OCI-LY7 (cell line): ENCODE measurements at regions not wholly inside any gene's neighbourhood (a gene's known extent, or its start where the extent isn't known, plus 50 kb on each side); places are given as distances from the start of the nearest gene placed in this dataset.
A peak's percentile ranks its signal among the peaks of the same experiment; 100 is the strongest.

Experiments used
- BruUV-seq: library from RNA; stranded (reverse); fragments of 400-500 nt; replicated peaks from 2 replicates; lab custom pipeline; 2021; lab: Mats Ljungman, UMichigan
- CTCF ChIA-PET: fragments of 300-600 bp; sonication (Branson Sonifier 250); formaldehyde crosslinking; loops from one replicate; lab custom pipeline; 2022; ENCODE audit warnings: antibody characterized with exemption; ENCODE audit not compliant: unreplicated experiment; lab: Charles Lee
- POLR2A ChIA-PET: fragments of 300-600 bp; sonication (Branson Sonifier 250); formaldehyde crosslinking; loops from one replicate; lab custom pipeline; 2022; ENCODE audit warnings: antibody characterized with exemption; lab: Charles Lee
- DNase-seq: peaks from one replicate; pipeline ENCODE4 v3.0.0-alpha.2; 2015; ENCODE audit warnings: low spot score
- H2AFZ ChIP-seq: fragments of 200-600 bp; sonication (generic), shearing (Covaris generic); 2 replicates; pipeline ENCODE4 v1.6.1; 2014; ENCODE audit warnings: mild to moderate bottlenecking, antibody characterized with exemption, low read length, moderate library complexity
- H3K27ac ChIP-seq: fragments of 200-600 bp; sonication (generic); 2 replicates; pipeline ENCODE4 v1.5.1; 2014; ENCODE audit warnings: mixed run types, low read depth, mild to moderate bottlenecking, moderate library complexity, low read length, inconsistent platforms; ENCODE audit not compliant: poor library complexity, severe bottlenecking
- H3K36me3 ChIP-seq: fragments of 200-600 bp; sonication (generic); 2 replicates; pipeline ENCODE4 v1.6.1; 2014; ENCODE audit warnings: mild to moderate bottlenecking, antibody characterized with exemption, low read length, moderate library complexity, mixed read lengths; ENCODE audit not compliant: insufficient read depth
- H3K4me1 ChIP-seq: fragments of 200-600 bp; sonication (generic); 2 replicates; pipeline ENCODE4 v1.5.1; 2014; ENCODE audit warnings: mild to moderate bottlenecking, low read length; ENCODE audit not compliant: insufficient read depth, poor library complexity, severe bottlenecking
- H3K4me2 ChIP-seq: fragments of 200-600 bp; sonication (generic); 2 replicates; pipeline ENCODE4 v1.6.1; 2014; ENCODE audit warnings: mild to moderate bottlenecking, low read length
- H3K4me3 ChIP-seq: fragments of 200-600 bp; sonication (generic); 2 replicates; pipeline ENCODE4 v1.5.1; 2014; ENCODE audit warnings: mild to moderate bottlenecking, low read depth, low read length; ENCODE audit not compliant: poor library complexity, severe bottlenecking
- H3K79me2 ChIP-seq: fragments of 200-600 bp; sonication (generic); 2 replicates; pipeline ENCODE4 v1.6.1; 2016; ENCODE audit warnings: low read depth, mild to moderate bottlenecking, low read length, moderate library complexity, mixed read lengths; ENCODE audit not compliant: insufficient read depth
- H3K9me2 ChIP-seq: fragments of 200-600 bp; sonication (generic); 2 replicates; pipeline ENCODE4 v1.6.1; 2016; ENCODE audit warnings: mild to moderate bottlenecking, low read length, mixed read lengths; ENCODE audit not compliant: insufficient read depth
- H3K9me3 ChIP-seq: fragments of 200-600 bp; sonication (generic); 2 replicates; pipeline ENCODE4 v1.6.1; 2014; ENCODE audit warnings: mild to moderate bottlenecking, mixed run types, low read length, mixed read lengths
- H4K20me1 ChIP-seq: fragments of 200-600 bp; sonication (generic); 2 replicates; pipeline ENCODE4 v1.6.1; 2014; ENCODE audit warnings: mild to moderate bottlenecking, antibody characterized with exemption, low read length, moderate library complexity, mixed read lengths; ENCODE audit not compliant: insufficient read depth
- CTCF ChIP-seq: fragments of 200-600 bp; sonication (generic); conservative IDR thresholded peaks from 2 replicates; pipeline ENCODE4 v1.5.1; 2014; ENCODE audit warnings: mild to moderate bottlenecking, antibody characterized with exemption, low read length, moderate library complexity, mixed read lengths
- EZH2phosphoT487 ChIP-seq: fragments of 200-600 bp; sonication (generic); IDR thresholded peaks from 2 replicates; pipeline ENCODE4 v1.6.1; 2018; ENCODE audit warnings: low read depth, borderline replicate concordance, mild to moderate bottlenecking, mixed run types, antibody characterized with exemption, low read length, moderate library complexity, mixed read lengths
- intact Hi-C: fragments of 100-400 bp; cut with micrococcal nuclease; formaldehyde crosslinking; loops from one replicate; pipeline ENCODE4 v1.10.0; 2022; ENCODE audit not compliant: unreplicated experiment

GRCh38 chr2:7515327-7515726, 598.1 kb downstream of the RNF144A start:
- H3K9me3 ChIP-seq: no peaks in the 10 kb centered on the region
- ChIA-PET CTCF (no interaction called here), POLR2A (interaction anchor here (0.7 kb wide), 1 partner anchor 31 kb away, joined by 4 read pairs; no protein-coding TSS in a partner anchor)
- no peaks in the 10 kb centered on the region for H4K20me1 ChIP-seq
- H3K9me2 ChIP-seq: no peaks in the 10 kb centered on the region
- DNase-seq: peak; percentile 20
- no TSS peak for BruUV-seq
- H3K36me3 ChIP-seq: no peaks in the 10 kb centered on the region
- no peak overlapping the region for H3K4me3 ChIP-seq
- H3K27ac ChIP-seq: no peak overlapping the region
- H3K4me1 ChIP-seq: peaks cover 31% of the 10 kb centered on the region
- intact Hi-C loops: no loop called here
- TF ChIP-seq CTCF: no peak
- no peak for TF ChIP-seq EZH2phosphoT487
- H3K79me2 ChIP-seq: no peaks in the 10 kb centered on the region
- peak overlapping the region; percentile 41 for H3K4me2 ChIP-seq
- peak overlapping the region; percentile 24; the same call in 1 of the 2 replicates for H2AFZ ChIP-seq

GRCh38 chr2:7516484-7517063, 599.4 kb downstream of the RNF144A start:
- CTCF ChIA-PET: no interaction called here
- no TSS peak for BruUV-seq
- H3K27ac ChIP-seq: no peak overlapping the region

More at GRCh38 chr2:7516484-7517063, 599.4 kb downstream of the RNF144A start:
- peak overlapping the region; percentile 24; the same call in 1 of the 2 replicates for H2AFZ ChIP-seq
- POLR2A ChIA-PET: no interaction called here
- intact Hi-C loops: no loop called here
- no peaks in the 10 kb centered on the region for H3K9me3 ChIP-seq
- no peaks in the 10 kb centered on the region for H3K36me3 ChIP-seq
- DNase-seq: no peak
- no peaks in the 10 kb centered on the region for H3K9me2 ChIP-seq
- H3K4me2 ChIP-seq: no peak overlapping the region
- no peak for TF ChIP-seq CTCF
- no peak for TF ChIP-seq EZH2phosphoT487
- H3K79me2 ChIP-seq: no peaks in the 10 kb centered on the region
- H4K20me1 ChIP-seq: no peaks in the 10 kb centered on the region
- peaks cover 31% of the 10 kb centered on the region for H3K4me1 ChIP-seq
- no peak overlapping the region for H3K4me3 ChIP-seq
